LNCAP (cell line): ENCODE measurements at regions not wholly inside any gene's neighbourhood (a gene's known extent, or its start where the extent isn't known, plus 50 kb on each side); places are given as distances from the start of the nearest gene placed in this dataset.

Experiments
- CTCF ChIP-seq: fragments of 450-650 bp; IDR thresholded peaks from 2 replicates; pipeline ENCODE4 v1.5.1; 2017; ENCODE audit warnings: mild to moderate bottlenecking

- TF ChIP-seq CTCF: no peak
Measured at GRCh38 chr3:191884132-191884531, 423.2 kb downstream of the PYDC2 start.

- TF ChIP-seq CTCF: no peak
Measured at GRCh38 chr3:191889106-191889505, 428.1 kb downstream of the PYDC2 start.

- TF ChIP-seq CTCF: no peak
Measured at GRCh38 chr3:191889756-191890155, 428.8 kb downstream of the PYDC2 start.

GRCh38 chr3:191894406-191894805, 433.4 kb downstream of the PYDC2 start:
- no peak for TF ChIP-seq CTCF

- no peak for TF ChIP-seq CTCF
Measured at GRCh38 chr3:191901741-191902140, 440.8 kb downstream of the PYDC2 start.

GRCh38 chr3:191912616-191913204, 451.7 kb downstream of the PYDC2 start:
- TF ChIP-seq CTCF: no peak

- no peak for TF ChIP-seq CTCF
Measured at GRCh38 chr3:191915712-191916111, 454.7 kb downstream of the PYDC2 start.

GRCh38 chr3:191919491-191920026, 458.6 kb downstream of the PYDC2 start:
- TF ChIP-seq CTCF: no peak
